GM19455 (cell line): ENCODE measurements at regions not wholly inside any gene's neighbourhood (a gene's known extent, or its start where the extent isn't known, plus 50 kb on each side); places are given as distances from the start of the nearest gene placed in this dataset.

Experiments used
- ATAC-seq: cut with Tn5 transposase; IDR thresholded peaks from one replicate; pipeline ENCODE4 v1.9.1; 2021; ENCODE audit not compliant: unreplicated experiment

DNA sequence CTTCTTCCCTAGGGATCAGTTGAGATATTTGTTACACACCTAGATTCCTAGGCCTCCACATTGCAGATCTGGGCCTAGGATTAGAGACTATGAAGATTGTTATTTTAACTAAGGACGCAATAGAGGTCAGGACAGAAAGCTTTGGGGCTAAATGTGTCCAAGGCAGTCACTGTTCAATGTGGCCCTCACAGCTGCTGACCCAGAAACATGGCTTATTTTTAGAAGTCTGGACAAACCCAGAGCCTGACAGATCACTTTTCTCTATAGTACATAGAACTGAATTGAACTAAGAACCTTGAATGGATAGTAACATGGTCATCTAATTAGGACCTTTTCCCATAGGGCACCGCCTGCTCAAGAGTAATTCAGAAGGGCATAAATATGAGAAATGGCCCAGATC is 146.6 kb upstream of the AUTS2 start:
- ATAC-seq: no peak

GRCh38 chr7:69452797-69453196 is 145.5 kb upstream of the AUTS2 start:
- no peak for ATAC-seq

GRCh38 chr7:69457595-69458504 is 140.4 kb upstream of the AUTS2 start:
- no peak for ATAC-seq

GRCh38 chr7:69464035-69464434 is 134.2 kb upstream of the AUTS2 start:
- no peak for ATAC-seq

- ATAC-seq: no peak
Measured at GRCh38 chr7:69465262-69465661, 133.0 kb upstream of the AUTS2 start.

DNA sequence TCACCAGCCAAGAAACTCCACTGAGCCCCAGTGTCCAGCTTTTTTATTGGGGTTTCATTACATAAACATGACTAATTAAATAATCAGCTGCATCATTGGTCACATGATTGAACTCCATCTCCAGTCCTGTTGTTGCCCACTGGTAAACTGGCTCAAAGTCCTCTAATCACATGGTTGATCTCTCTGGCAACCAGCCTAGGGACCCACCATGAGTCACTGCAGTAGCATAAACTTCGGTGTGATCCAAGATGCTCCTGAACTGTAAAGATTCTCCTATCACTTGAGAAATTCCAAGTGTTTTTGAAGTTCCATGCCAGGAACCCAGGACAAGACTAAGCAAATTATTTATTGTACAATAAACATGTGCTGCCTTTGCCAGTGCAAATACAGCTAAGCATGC is 130.4 kb upstream of the AUTS2 start:
- ATAC-seq: no peak

DNA sequence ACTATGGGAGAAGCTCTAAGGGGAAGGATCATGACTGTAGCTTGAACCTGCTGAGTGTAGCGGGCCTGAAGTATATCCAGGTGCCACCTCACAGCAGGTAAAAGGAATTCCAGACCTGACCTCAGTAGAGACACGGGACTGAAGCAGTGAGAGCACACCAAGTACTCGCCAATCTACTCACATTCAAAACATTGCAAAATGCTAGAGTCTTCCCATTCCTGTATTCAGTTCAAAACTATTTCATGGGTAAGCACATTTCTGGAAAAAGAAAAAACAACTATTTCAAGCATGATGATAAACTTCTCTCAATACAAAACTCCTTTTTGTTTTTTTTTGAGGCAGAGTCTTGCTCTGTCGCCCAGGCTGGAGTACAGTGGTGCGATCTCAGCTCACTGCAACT is 121.9 kb upstream of the AUTS2 start:
- ATAC-seq: no peak

GRCh38 chr7:69482676-69483075 is 115.6 kb upstream of the AUTS2 start:
- ATAC-seq: no peak

DNA sequence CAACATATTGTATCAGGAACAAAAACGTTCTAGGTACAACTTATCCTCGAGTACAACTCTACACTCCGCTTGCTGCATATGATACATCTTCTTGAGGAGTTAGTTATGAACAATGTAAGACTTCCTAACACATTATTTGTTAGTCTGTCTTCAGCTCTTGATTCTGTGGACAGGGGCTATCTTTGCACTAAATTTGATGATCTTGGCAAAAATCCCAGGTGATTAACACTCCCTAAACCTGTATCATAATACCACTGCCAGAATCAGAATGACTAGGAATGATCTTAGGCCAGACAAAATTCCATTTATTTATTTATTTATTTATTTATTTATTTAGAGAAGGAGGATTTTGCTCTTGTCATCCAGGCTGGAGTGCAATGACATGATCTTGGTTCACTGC is 108.7 kb upstream of the AUTS2 start:
- ATAC-seq: no peak

- no peak for ATAC-seq
Measured at GRCh38 chr7:69498671-69499070, 99.6 kb upstream of the AUTS2 start.

- ATAC-seq: no peak
Measured at GRCh38 chr7:69502358-69502757, 95.9 kb upstream of the AUTS2 start.

GRCh38 chr7:69504733-69505420 is 93.4 kb upstream of the AUTS2 start:
- no peak for ATAC-seq

DNA sequence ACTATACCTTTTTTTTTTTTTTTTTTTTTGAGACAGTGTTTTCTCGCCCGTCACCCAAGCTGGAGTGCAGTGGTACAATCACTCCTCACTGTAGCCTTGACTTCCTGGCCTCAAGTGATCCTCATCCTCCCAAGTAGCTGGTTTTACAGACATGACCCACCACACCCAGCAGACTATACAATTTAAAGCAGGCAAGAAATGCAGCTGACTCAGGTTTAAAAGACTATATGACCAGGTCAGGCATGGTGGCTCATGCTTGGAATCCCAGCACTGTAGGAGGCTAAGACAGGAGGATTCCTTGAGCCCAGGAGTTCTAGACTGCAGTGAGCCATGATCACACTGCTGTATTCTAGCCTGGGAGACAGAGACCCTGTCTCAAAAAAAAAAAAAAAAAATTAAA is 89.5 kb upstream of the AUTS2 start:
- no peak for ATAC-seq

DNA sequence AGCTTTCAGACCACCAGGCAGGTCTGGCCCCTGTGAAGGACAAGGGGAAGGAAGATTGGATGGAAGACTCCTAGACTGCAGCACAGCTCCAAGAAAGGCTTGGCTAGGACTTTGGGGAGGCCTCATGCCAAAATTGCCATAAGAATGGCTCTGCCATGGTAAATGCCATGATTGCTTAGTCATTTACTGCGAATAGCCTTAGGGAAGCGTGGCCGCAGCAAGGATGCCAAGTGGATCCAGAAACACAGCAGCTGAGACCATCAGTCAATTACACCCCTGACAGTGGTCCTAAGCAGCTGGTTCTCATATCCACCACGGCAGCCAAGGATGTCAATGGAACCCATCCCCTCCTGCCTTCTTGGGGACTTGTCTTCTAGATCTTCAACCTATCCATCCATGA is 88.2 kb upstream of the AUTS2 start:
- no peak for ATAC-seq

- ATAC-seq: no peak
Measured at GRCh38 chr7:69515495-69516212, 82.6 kb upstream of the AUTS2 start.

DNA sequence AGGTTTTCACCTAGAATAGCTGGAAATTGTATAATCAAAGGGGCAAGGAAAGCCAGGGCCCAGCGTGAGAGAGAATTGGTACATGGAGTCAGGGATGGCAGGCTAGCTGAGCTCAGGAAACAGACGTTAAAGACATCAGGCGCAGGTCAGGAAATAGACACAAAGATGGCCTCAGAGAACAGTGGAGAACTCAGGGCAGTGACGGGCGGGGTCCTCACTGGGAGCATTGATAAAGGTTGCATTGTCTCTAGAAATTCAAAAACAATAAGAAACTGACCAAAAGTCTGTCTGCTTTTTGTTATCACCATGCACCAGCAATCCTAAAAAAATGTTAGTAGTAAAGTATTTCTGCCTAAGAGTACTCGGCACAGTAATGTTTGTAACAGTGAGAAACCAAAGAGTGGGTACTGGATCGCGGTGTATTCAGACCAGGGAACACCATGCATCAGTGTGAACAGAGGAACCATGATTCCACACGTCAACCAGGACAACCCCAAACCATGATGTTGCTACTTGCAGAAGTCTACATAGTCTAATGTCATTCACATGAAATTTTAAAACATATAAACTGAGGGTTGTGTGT is 81.9 kb upstream of the AUTS2 start:
- no peak for ATAC-seq

- no peak for ATAC-seq
Measured at GRCh38 chr7:69517985-69518704, 80.1 kb upstream of the AUTS2 start.

DNA sequence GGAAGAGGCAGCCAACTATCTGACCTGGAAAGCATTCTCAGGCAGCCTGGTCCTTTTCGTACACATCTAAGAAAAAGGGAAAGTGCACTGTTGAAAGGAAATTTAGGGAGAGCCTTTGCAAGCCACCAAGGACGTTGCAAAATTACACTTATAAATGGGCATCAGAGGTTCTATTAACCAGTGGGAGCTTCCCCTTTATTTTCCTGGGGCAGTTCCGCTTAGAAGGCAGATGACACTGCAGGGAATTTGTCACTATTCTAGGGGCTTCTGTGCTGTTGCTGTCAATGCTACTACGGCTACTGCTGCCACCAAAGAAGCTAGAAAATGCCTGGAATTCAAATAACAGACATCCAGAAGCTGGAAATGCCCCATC is 79.6 kb upstream of the AUTS2 start:
- no peak for ATAC-seq

- ATAC-seq: no peak
Measured at GRCh38 chr7:69526570-69526969, 71.7 kb upstream of the AUTS2 start.

DNA sequence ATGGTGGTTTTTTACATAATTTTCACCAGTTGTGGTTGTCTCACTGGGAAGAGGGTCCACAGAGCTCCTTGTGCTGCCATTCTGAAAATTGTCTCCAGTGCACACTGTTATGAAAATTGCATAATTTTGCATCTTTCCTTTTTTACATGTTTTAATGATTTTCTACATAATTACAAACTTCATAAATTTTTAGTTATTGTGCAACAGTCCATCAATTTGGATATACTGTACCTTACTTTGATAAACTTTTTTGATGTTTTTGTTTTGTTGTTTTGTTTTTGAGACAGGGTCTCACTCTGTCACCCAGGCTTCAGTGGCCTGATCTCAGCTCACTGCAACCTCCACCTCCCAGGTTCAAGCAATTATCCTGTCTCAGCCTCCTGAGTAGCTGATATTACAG is 70.6 kb upstream of the AUTS2 start:
- ATAC-seq: no peak

DNA sequence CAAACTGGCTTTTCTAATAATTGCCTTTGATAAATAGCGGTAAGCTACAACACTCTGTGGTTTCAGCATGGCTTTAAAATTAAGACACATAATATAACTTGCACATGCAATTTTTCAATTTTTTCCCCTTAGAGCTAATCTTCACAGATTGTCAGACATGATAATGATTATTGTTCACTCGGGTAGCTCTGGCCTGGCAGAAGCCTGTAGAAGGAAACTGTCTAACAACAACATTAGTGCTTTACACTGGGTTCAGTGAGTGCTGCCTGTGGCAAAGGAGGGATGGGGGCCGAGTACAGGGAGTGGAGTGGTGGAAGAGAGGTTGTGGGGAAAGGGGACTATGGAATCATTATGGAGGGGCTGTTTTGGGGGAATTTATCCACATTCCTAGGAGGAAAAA is 67.2 kb upstream of the AUTS2 start:
- no peak for ATAC-seq
